ENCODE measurements at regions not wholly inside any gene's neighbourhood (a gene's known extent, or its start where the extent isn't known, plus 50 kb on each side); places are given as distances from the start of the nearest gene placed in this dataset.
A peak's percentile ranks its signal among the peaks of the same experiment; 100 is the strongest.

DNA sequence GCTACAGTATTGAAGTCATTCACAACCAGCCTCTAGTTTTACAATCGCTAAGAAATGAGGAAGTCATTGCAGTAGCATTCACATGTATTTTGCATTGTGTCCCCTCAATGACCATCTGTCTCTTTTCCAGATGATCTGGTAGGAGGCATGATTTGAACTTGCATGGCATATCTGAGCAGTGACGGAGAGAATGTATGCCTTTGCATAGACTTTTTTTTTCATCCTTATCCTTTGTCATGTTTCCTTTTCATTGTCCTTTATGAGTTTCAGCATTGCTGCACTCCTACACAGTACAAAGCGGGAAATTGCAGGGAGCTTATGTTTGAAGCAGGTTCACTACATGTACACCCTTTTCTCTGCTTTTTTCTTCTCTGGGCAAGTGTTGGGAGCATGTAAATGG lies 516.4 kb upstream of the GRIA3 start:
- no peak for DNase-seq (ENCODE audit: insufficient read length, low spot score, missing footprints)
- Histone ChIP-seq H3K9me3 (ENCODE audit: low read depth, low read length) (no peaks in the 10 kb centered on the region), H3K4me2 (ENCODE audit: insufficient read depth, low read length) (no peak overlapping the region), H4K20me1 (ENCODE audit: insufficient read depth, low read length) (no peaks in the 10 kb centered on the region), H3K4me1 (ENCODE audit: insufficient read depth, low read length) (no peaks in the 10 kb centered on the region), H2AFZ (ENCODE audit: low read length) (no peak overlapping the region), H3K27me3 (ENCODE audit: insufficient read depth, low read length) (no peaks in the 10 kb centered on the region), H3K79me2 (ENCODE audit: insufficient read depth, low read length) (no peaks in the 10 kb centered on the region), H3K4me3 (ENCODE audit: insufficient read depth, low read length) (no peak overlapping the region), H3K27ac (ENCODE audit: low read depth, low read length) (no peak overlapping the region), H3K36me3 (ENCODE audit: insufficient read depth, low read length) (no peaks in the 10 kb centered on the region)
- no peak for TF ChIP-seq CTCF (IDR thresholded peaks at IDR 0.05; ENCODE audit: extremely low read depth, low read depth, low read length)

- peak; percentile 32 for TF ChIP-seq CTCF (IDR thresholded peaks at IDR 0.05; ENCODE audit: extremely low read depth, low read depth, low read length)
- H4K20me1 ChIP-seq (ENCODE audit: insufficient read depth, low read length) = no peaks in the 10 kb centered on the region
- no peak overlapping the region for H3K4me2 ChIP-seq (ENCODE audit: insufficient read depth, low read length)
- DNase-seq (ENCODE audit: insufficient read length, low spot score, missing footprints) = no peak
- no peaks in the 10 kb centered on the region for H3K36me3 ChIP-seq (ENCODE audit: insufficient read depth, low read length)
- H3K27ac ChIP-seq (ENCODE audit: low read depth, low read length) = no peak overlapping the region
- H3K9me3 ChIP-seq (ENCODE audit: low read depth, low read length) = no peaks in the 10 kb centered on the region
- no peaks in the 10 kb centered on the region for H3K79me2 ChIP-seq (ENCODE audit: insufficient read depth, low read length)
- no peak overlapping the region for H2AFZ ChIP-seq (ENCODE audit: low read length)
- H3K27me3 ChIP-seq (ENCODE audit: insufficient read depth, low read length) = no peaks in the 10 kb centered on the region
- H3K4me1 ChIP-seq (ENCODE audit: insufficient read depth, low read length) = no peaks in the 10 kb centered on the region
- no peak overlapping the region for H3K4me3 ChIP-seq (ENCODE audit: insufficient read depth, low read length)
Observed at GRCh38 chrX:122703762-122704161, 480.3 kb upstream of the GRIA3 start.

- no peaks in the 10 kb centered on the region for H3K4me1 ChIP-seq (ENCODE audit: insufficient read depth, low read length)
- DNase-seq (ENCODE audit: insufficient read length, low spot score, missing footprints) = no peak
Observed at GRCh38 chrX:122739770-122740169, 444.3 kb upstream of the GRIA3 start.

GRCh38 chrX:122770581-122770980 lies 413.5 kb upstream of the GRIA3 start:
- H3K4me2 ChIP-seq (ENCODE audit: insufficient read depth, low read length) = no peak overlapping the region
- no peaks in the 10 kb centered on the region for H3K4me1 ChIP-seq (ENCODE audit: insufficient read depth, low read length)
- H4K20me1 ChIP-seq (ENCODE audit: insufficient read depth, low read length) = no peaks in the 10 kb centered on the region
- no peak for DNase-seq (ENCODE audit: insufficient read length, low spot score, missing footprints)
- H3K9me3 ChIP-seq (ENCODE audit: low read depth, low read length) = no peaks in the 10 kb centered on the region
- TF ChIP-seq CTCF (IDR thresholded peaks at IDR 0.05; ENCODE audit: extremely low read depth, low read depth, low read length) = no peak
- H3K4me3 ChIP-seq (ENCODE audit: insufficient read depth, low read length) = no peak overlapping the region
- no peak overlapping the region for H2AFZ ChIP-seq (ENCODE audit: low read length)
- no peaks in the 10 kb centered on the region for H3K79me2 ChIP-seq (ENCODE audit: insufficient read depth, low read length)
- H3K36me3 ChIP-seq (ENCODE audit: insufficient read depth, low read length) = no peaks in the 10 kb centered on the region
- H3K27me3 ChIP-seq (ENCODE audit: insufficient read depth, low read length) = no peaks in the 10 kb centered on the region
- H3K27ac ChIP-seq (ENCODE audit: low read depth, low read length) = no peak overlapping the region

More at GRCh38 chrX:122739770-122740169, 444.3 kb upstream of the GRIA3 start:
- H3K27me3 ChIP-seq (ENCODE audit: insufficient read depth, low read length) = no peaks in the 10 kb centered on the region
- H3K9me3 ChIP-seq (ENCODE audit: low read depth, low read length) = no peaks in the 10 kb centered on the region
- no peaks in the 10 kb centered on the region for H4K20me1 ChIP-seq (ENCODE audit: insufficient read depth, low read length)
- no peaks in the 10 kb centered on the region for H3K79me2 ChIP-seq (ENCODE audit: insufficient read depth, low read length)
- TF ChIP-seq CTCF (IDR thresholded peaks at IDR 0.05; ENCODE audit: extremely low read depth, low read depth, low read length) = no peak
- H2AFZ ChIP-seq (ENCODE audit: low read length) = no peak overlapping the region
- H3K4me3 ChIP-seq (ENCODE audit: insufficient read depth, low read length) = no peak overlapping the region
- H3K27ac ChIP-seq (ENCODE audit: low read depth, low read length) = no peak overlapping the region
- no peaks in the 10 kb centered on the region for H3K36me3 ChIP-seq (ENCODE audit: insufficient read depth, low read length)
- no peak overlapping the region for H3K4me2 ChIP-seq (ENCODE audit: insufficient read depth, low read length)

Measured in osteoblast (primary cell).